HCT116 (cell line): ENCODE measurements at regions not wholly inside any gene's neighbourhood (a gene's known extent, or its start where the extent isn't known, plus 50 kb on each side); places are given as distances from the start of the nearest gene placed in this dataset.

ENCODE experiments used
- ATAC-seq: fragments of 200-7000 bp; cut with Tn5 transposase; 2 replicates; pipeline ENCODE4 v1.9.1; 2020; ENCODE audit warnings: mild to moderate bottlenecking, moderate library complexity
- BruUV-seq: library from RNA; stranded (reverse); fragments of 400-500 nt; replicated peaks from 2 replicates; lab custom pipeline; 2021; lab: Mats Ljungman, UMichigan
- CTCF ChIA-PET: fragments of 300-600 bp; sonication (Branson Sonifier 250); formaldehyde crosslinking; loops from one replicate; lab custom pipeline; 2021; ENCODE audit warnings: antibody characterized with exemption; lab: Charles Lee
- POLR2A ChIA-PET: fragments of 300-600, 350-600 bp; sonication (Branson Sonifier 250); formaldehyde crosslinking; loops from one replicate; lab custom pipeline; 2021; ENCODE audit warnings: antibody characterized with exemption; lab: Charles Lee
- RAD21 ChIA-PET, 2 experiments: fragments of 300-600 bp; sonication (Branson Sonifier 250); formaldehyde crosslinking; loops; one replicate each; lab custom pipeline; 2023; ENCODE audit warnings: low total read pairs in 2 of 2; ENCODE audit not compliant: uncharacterized antibody in 2 of 2, unreplicated experiment in 2 of 2, low non-redundant PET in 1 of 2; lab: Charles Lee
- DNase-seq: peaks from one replicate; pipeline ENCODE4 v3.0.0-alpha.2; 2010; ENCODE audit warnings: low read depth, low spot score
- H2AFZ ChIP-seq: fragments of 200-600 bp; shearing (Covaris generic), sonication (generic); 2 replicates; pipeline ENCODE4 v1.6.1; 2017; ENCODE audit warnings: low read depth, mixed run types, mixed read lengths, antibody characterized with exemption, low read length; ENCODE audit not compliant: poor library complexity, severe bottlenecking
- H3K27ac ChIP-seq: 2 replicates; pipeline ENCODE4 v1.5.1; 2012; ENCODE audit warnings: low read depth, low read length
- H3K27me3 ChIP-seq: fragments of 200-600 bp; sonication (generic); 2 replicates; pipeline ENCODE4 v1.6.1; 2016; ENCODE audit warnings: mixed run types, low read length, mixed read lengths; ENCODE audit not compliant: insufficient read depth
- H3K36me3 ChIP-seq, 2 experiments: fragments of 200-500 bp in 1 of 2; fragments of 200-600 bp in 1 of 2; sonication (Bioruptor generic) in 1 of 2; sonication (generic) in 1 of 2; 2 replicates each; pipeline versions ENCODE4 v1.5.1 to v1.6.1; 2014 to 2016; ENCODE audit warnings: low read length in 2 of 2, inconsistent platforms in 1 of 2, mixed read lengths in 1 of 2, mixed run types in 1 of 2; ENCODE audit not compliant: insufficient read depth in 2 of 2, control insufficient read depth in 1 of 2
- H3K4me1 ChIP-seq, 2 experiments: fragments of 200-600 bp in 1 of 2; sonication (generic) in 1 of 2; 2 replicates each; pipeline versions ENCODE4 v1.5.1 to v1.6.1; 2012 to 2017; ENCODE audit warnings: low read length in 2 of 2, inconsistent platforms in 1 of 2, mild to moderate bottlenecking in 1 of 2, mixed read lengths in 1 of 2, mixed run types in 1 of 2, moderate library complexity in 1 of 2; ENCODE audit not compliant: insufficient read depth in 2 of 2, control insufficient read depth in 1 of 2
- H3K4me2 ChIP-seq: fragments of 200-600 bp; sonication (generic); 2 replicates; pipeline ENCODE4 v1.6.1; 2017; ENCODE audit warnings: mixed run types, low read length, mixed read lengths
- H3K4me3 ChIP-seq, 2 experiments: fragments of 200-600 bp in 1 of 2; sonication (generic) in 1 of 2; replicated peaks in 1 of 2; 2 replicates each; pipeline ENCODE4 v1.5.1; 2011 to 2016; ENCODE audit warnings: low read length in 2 of 2, control low read depth in 1 of 2, low read depth in 1 of 2, mild to moderate bottlenecking in 1 of 2, mixed read lengths in 1 of 2, mixed run types in 1 of 2
- H3K79me2 ChIP-seq: fragments of 200-600 bp; sonication (generic); 2 replicates; pipeline ENCODE4 v1.6.1; 2017; ENCODE audit warnings: mild to moderate bottlenecking, mixed run types, low read length, moderate library complexity, mixed read lengths; ENCODE audit not compliant: insufficient read depth
- H3K9ac ChIP-seq: fragments of 200-600 bp; sonication (generic); 2 replicates; pipeline ENCODE4 v1.6.1; 2016; ENCODE audit warnings: low read length, mixed read lengths
- H3K9me2 ChIP-seq: fragments of 200-600 bp; sonication (generic), shearing (Covaris generic); 2 replicates; pipeline ENCODE4 v1.6.1; 2017; ENCODE audit warnings: mixed run types, mild to moderate bottlenecking, moderate library complexity; ENCODE audit not compliant: insufficient read depth
- H3K9me3 ChIP-seq, 2 experiments: fragments of 200-500 bp in 1 of 2; fragments of 200-600 bp in 1 of 2; sonication (Bioruptor generic) in 1 of 2; sonication (generic) in 1 of 2; 2 replicates each; pipeline ENCODE4 v1.6.1; 2014 to 2017; ENCODE audit warnings: low read length in 2 of 2, mixed read lengths in 2 of 2, inconsistent platforms in 1 of 2, low read depth in 1 of 2, mild to moderate bottlenecking in 1 of 2, mixed run types in 1 of 2, moderate library complexity in 1 of 2; ENCODE audit not compliant: control insufficient read depth in 1 of 2, insufficient read depth in 1 of 2
- H4K20me1 ChIP-seq: fragments of 200-600 bp; sonication (generic), shearing (Covaris generic); 2 replicates; pipeline ENCODE4 v1.6.1; 2017; ENCODE audit warnings: mixed run types, mild to moderate bottlenecking, moderate library complexity; ENCODE audit not compliant: insufficient read depth
- ATF3 ChIP-seq: IDR thresholded peaks from 2 replicates; pipeline ENCODE4 v1.6.1; 2012
- CBX3 ChIP-seq: IDR thresholded peaks from 2 replicates; pipeline ENCODE4 v1.6.1; 2012; ENCODE audit warnings: low read depth
- CEBPB ChIP-seq: IDR thresholded peaks from 2 replicates; pipeline ENCODE4 v1.6.1; 2012; ENCODE audit warnings: low read depth
- CTCF ChIP-seq, 3 experiments: fragments of 200-600 bp in 1 of 3; sonication (generic) in 1 of 3; IDR thresholded peaks in 2 of 3; conservative IDR thresholded peaks in 1 of 3; 2 replicates each; pipeline ENCODE4 v1.5.1; 2012 to 2017; ENCODE audit warnings: low read depth in 2 of 3, low read length in 2 of 3, antibody characterized with exemption in 1 of 3, borderline replicate concordance in 1 of 3, control low read depth in 1 of 3, mild to moderate bottlenecking in 1 of 3, mixed read lengths in 1 of 3, mixed run types in 1 of 3, moderate library complexity in 1 of 3; ENCODE audit not compliant: insufficient read depth in 1 of 3
- EGR1 ChIP-seq: IDR thresholded peaks from 2 replicates; pipeline ENCODE4 v1.6.1; 2012; ENCODE audit warnings: low read depth
- ELF1 ChIP-seq: IDR thresholded peaks from 2 replicates; pipeline ENCODE4 v1.6.1; 2012; ENCODE audit warnings: low read depth, borderline replicate concordance
- EZH2 ChIP-seq: fragments of 200-600 bp; sonication (generic); IDR thresholded peaks from 2 replicates; pipeline ENCODE4 v1.6.1; 2017; ENCODE audit warnings: antibody characterized with exemption, mixed run types
- EZH2phosphoT487 ChIP-seq: fragments of 200-600 bp; IDR thresholded peaks from 2 replicates; pipeline ENCODE4 v1.6.1; 2018; ENCODE audit warnings: antibody characterized with exemption, borderline replicate concordance
- JUND ChIP-seq: IDR thresholded peaks from 2 replicates; pipeline ENCODE4 v1.6.1; 2012
- MAX ChIP-seq: IDR thresholded peaks from 2 replicates; pipeline ENCODE4 v1.6.1; 2012
- POLR2A ChIP-seq: IDR thresholded peaks from 2 replicates; pipeline ENCODE4 v1.7.0; 2011; ENCODE audit warnings: borderline replicate concordance; ENCODE audit not compliant: insufficient read depth, insufficient read length; ENCODE audit errors: extremely low read depth
- RAD21 ChIP-seq: IDR thresholded peaks from 2 replicates; pipeline ENCODE4 v1.6.1; 2012; ENCODE audit warnings: low read depth, mild to moderate bottlenecking
- REST ChIP-seq: IDR thresholded peaks from 2 replicates; pipeline ENCODE4 v1.6.1; 2012; ENCODE audit warnings: low read depth
- SIN3A ChIP-seq: IDR thresholded peaks from 2 replicates; pipeline ENCODE4 v1.6.1; 2012; ENCODE audit warnings: low read depth
- SP1 ChIP-seq: IDR thresholded peaks from 2 replicates; pipeline ENCODE4 v1.6.1; 2012; ENCODE audit warnings: low read depth
- SRF ChIP-seq: IDR thresholded peaks from 2 replicates; pipeline ENCODE4 v1.6.1; 2012; ENCODE audit warnings: low read depth
- YY1 ChIP-seq: IDR thresholded peaks from 2 replicates; pipeline ENCODE4 v1.6.1; 2011; ENCODE audit warnings: low read length, low read depth, moderate library complexity, mild to moderate bottlenecking; ENCODE audit not compliant: insufficient replicate concordance; ENCODE audit errors: extremely low read depth
- ZBTB33 ChIP-seq: IDR thresholded peaks from 2 replicates; pipeline ENCODE4 v1.6.1; 2011; ENCODE audit warnings: mild to moderate bottlenecking, low read length, moderate library complexity; ENCODE audit not compliant: insufficient replicate concordance; ENCODE audit errors: extremely low read depth
- ZFX ChIP-seq: fragments of 450-650 bp; IDR thresholded peaks from 2 replicates; pipeline ENCODE4 v1.6.1; 2017
- ZNF274 ChIP-seq: fragments of 200-500 bp; sonication (Bioruptor generic); IDR thresholded peaks from 2 replicates; pipeline ENCODE4 v1.6.1; 2014; ENCODE audit warnings: mild to moderate bottlenecking, low read depth, low read length, inconsistent platforms
- intact Hi-C: fragments of 100-400 bp; cut with micrococcal nuclease; formaldehyde crosslinking; loops from 2 replicates; pipeline ENCODE4 v1.10.0; 2022

GRCh38 chr4:55749666-55750065, 69.9 kb upstream of the EXOC1L start:
- no peak overlapping the region for H2AFZ ChIP-seq
- POLR2A ChIA-PET: no interaction called here
- no peaks in the 10 kb centered on the region for H3K79me2 ChIP-seq
- intact Hi-C loops: no loop called here
- no peak overlapping the region for H3K4me2 ChIP-seq
- H3K9me2 ChIP-seq: no peaks in the 10 kb centered on the region
- ATAC-seq (no peak), DNase-seq (no peak)
- H3K27ac ChIP-seq: no peak overlapping the region
- TF ChIP-seq POLR2A (no peak), EZH2 (no peak), EZH2phosphoT487 (no peak), SIN3A (no peak), JUND (no peak), CTCF (IDR thresholded peaks at IDR 0.05 in 2 of 3, conservative IDR thresholded peaks at IDR 0.05 in 1 of 3; ENCODE audit: borderline replicate concordance in 1 of 3, insufficient read depth in 1 of 3, low read depth in 2 of 3, low read length in 2 of 3) (no peak), SRF (no peak), REST (no peak), MAX (no peak), CEBPB (no peak), YY1 (no peak), CBX3 (no peak), ELF1 (no peak), RAD21 (no peak), ZBTB33 (no peak), ZFX (no peak), EGR1 (no peak), ATF3 (no peak), SP1 (no peak), ZNF274 (no peak)
- RAD21 ChIA-PET: no interaction called here
- no TSS peak for BruUV-seq
- H3K9me3 ChIP-seq: no peaks in the 10 kb centered on the region
- no peaks in the 10 kb centered on the region for H3K36me3 ChIP-seq
- no peaks in the 10 kb centered on the region for H4K20me1 ChIP-seq
- CTCF ChIA-PET: no interaction called here
- H3K27me3 ChIP-seq: no peaks in the 10 kb centered on the region
- H3K4me1 ChIP-seq: peaks cover 0 to 6% of the 10 kb centered on the region in 2 experiments; a peak in 2 of 4 replicates
- H3K4me3 ChIP-seq: no peak overlapping the region
- H3K9ac ChIP-seq: no peak overlapping the region
